ENCODE measurements at regions not wholly inside any gene's neighbourhood (a gene's known extent, or its start where the extent isn't known, plus 50 kb on each side); places are given as distances from the start of the nearest gene placed in this dataset.

- no peak overlapping the region for H3K27ac ChIP-seq (ENCODE audit: low read length)
- ATAC-seq, result no peak
- no peaks in the 10 kb centered on the region for H3K27me3 ChIP-seq (ENCODE audit: control insufficient read depth, insufficient read depth, low read length)
- DNase-seq (ENCODE audit: low read depth, low spot score), result no peak
- intact Hi-C loops (cut with micrococcal nuclease; ENCODE audit: unreplicated experiment) (no loop called here), in situ Hi-C loops (cut with HindIII; ENCODE audit: low pct_unique_long_range_greater_than_20kb, low sequenced_read_pairs) (no loop called here)
- no peaks in the 10 kb centered on the region for H3K36me3 ChIP-seq (ENCODE audit: control insufficient read depth, insufficient read depth, low read length)
- no peaks in the 10 kb centered on the region for H3K4me1 ChIP-seq (ENCODE audit: control insufficient read depth, insufficient read depth, low read length)
- CTCF ChIA-PET, result no interaction called here
- BruUV-seq (replicated peaks), result no TSS peak
- H3K4me3 ChIP-seq (ENCODE audit: low read depth in 2 of 2, low read length in 2 of 2), result no peak overlapping the region
- POLR2A ChIA-PET, result no interaction called here
- TF ChIP-seq POLR2AphosphoS5 (IDR thresholded peaks at IDR 0.05; ENCODE audit: low read depth, low read length) (no peak), SIN3A (IDR thresholded peaks at IDR 0.05; ENCODE audit: borderline replicate concordance, insufficient read depth, low read depth, low read length) (no peak), REST (IDR thresholded peaks at IDR 0.05; ENCODE audit: insufficient read depth in 1 of 2, low read depth in 2 of 2, low read length in 1 of 2) (no peak), TCF7L2 (IDR thresholded peaks at IDR 0.05; ENCODE audit: low read depth, low read length) (no peak), CTCF (IDR thresholded peaks at IDR 0.05) (no peak)
- no peaks in the 10 kb centered on the region for H3K9me3 ChIP-seq (ENCODE audit: control insufficient read depth, insufficient read depth, low read depth, low read length)
Measured at GRCh38 chr15:81807806-81808205, 238.0 kb downstream of the MEX3B start.

- intact Hi-C loops (cut with micrococcal nuclease; ENCODE audit: unreplicated experiment), result no loop called here
- no peak for ATAC-seq
- H3K36me3 ChIP-seq (ENCODE audit: control insufficient read depth, insufficient read depth, low read length), result no peaks in the 10 kb centered on the region
- TF ChIP-seq REST (IDR thresholded peaks at IDR 0.05; ENCODE audit: insufficient read depth in 1 of 2, low read depth in 2 of 2, low read length in 1 of 2) (no peak), POLR2AphosphoS5 (IDR thresholded peaks at IDR 0.05; ENCODE audit: low read depth, low read length) (no peak), CTCF (IDR thresholded peaks at IDR 0.05) (no peak), SIN3A (IDR thresholded peaks at IDR 0.05; ENCODE audit: borderline replicate concordance, insufficient read depth, low read depth, low read length) (no peak), TCF7L2 (IDR thresholded peaks at IDR 0.05; ENCODE audit: low read depth, low read length) (no peak)
- no peak overlapping the region for H3K27ac ChIP-seq (ENCODE audit: low read length)
- H3K4me1 ChIP-seq (ENCODE audit: control insufficient read depth, insufficient read depth, low read length), result no peaks in the 10 kb centered on the region
- no peak for DNase-seq (ENCODE audit: low read depth, low spot score)
- H3K27me3 ChIP-seq (ENCODE audit: control insufficient read depth, insufficient read depth, low read length), result no peaks in the 10 kb centered on the region
- no TSS peak for BruUV-seq (replicated peaks)
- H3K9me3 ChIP-seq (ENCODE audit: control insufficient read depth, insufficient read depth, low read depth, low read length), result no peaks in the 10 kb centered on the region
- in situ Hi-C loops (cut with HindIII; ENCODE audit: low pct_unique_long_range_greater_than_20kb, low sequenced_read_pairs), result no loop called here
- H3K4me3 ChIP-seq (ENCODE audit: low read depth in 2 of 2, low read length in 2 of 2), result no peak overlapping the region
- POLR2A ChIA-PET, result no interaction called here
- CTCF ChIA-PET, result no interaction called here
Measured at GRCh38 chr15:81807186-81807585, 238.6 kb downstream of the MEX3B start.
